Testis (tissue), 2 donors: ENCODE measurements at regions not wholly inside any gene's neighbourhood (a gene's known extent, or its start where the extent isn't known, plus 50 kb on each side); places are given as distances from the start of the nearest gene placed in this dataset.
"Not testable (repeated sequence)": the region's sequence is repeated elsewhere in the genome, so short reads cannot be mapped to it uniquely, and the experiment has no call there.

Experiments used
- DNase-seq: peaks from one replicate; pipeline ENCODE4 v3.0.0-alpha.2; 2019
- H3K27ac ChIP-seq, 2 donors: fragments of 200-600 bp; sonication (generic); one replicate each; pipeline ENCODE4 v1.5.1; 2019
- H3K27me3 ChIP-seq: fragments of 200-600 bp; sonication (generic); one replicate; pipeline ENCODE4 v1.5.1; 2019
- H3K36me3 ChIP-seq: fragments of 200-600 bp; sonication (generic); one replicate; pipeline ENCODE4 v1.5.1; 2017; ENCODE audit warnings: low read depth; ENCODE audit errors: missing control alignments
- H3K4me1 ChIP-seq: fragments of 200-600 bp; sonication (generic); one replicate; pipeline ENCODE4 v1.5.1; 2019
- H3K4me3 ChIP-seq, 2 donors: fragments of 200-600 bp; sonication (generic); one replicate each; pipeline ENCODE4 v1.5.1; 2017 to 2019
- H3K9me3 ChIP-seq: fragments of 200-600 bp; sonication (generic); one replicate; pipeline ENCODE4 v1.5.1; 2017
- CTCF ChIP-seq, 3 experiments: fragments of 450-650 bp in 2 of 3; fragments of 200-600 bp in 1 of 3; sonication (generic) in 1 of 3; IDR thresholded peaks; one replicate each; pipeline ENCODE4 v1.5.1; 2016 to 2019; ENCODE audit warnings: antibody characterized with exemption in 3 of 3, mild to moderate bottlenecking in 2 of 3, moderate library complexity in 1 of 3
- POLR2A ChIP-seq: fragments of 450-650 bp; IDR thresholded peaks from one replicate; pipeline ENCODE4 v1.6.1; 2017; ENCODE audit warnings: antibody characterized with exemption, mild to moderate bottlenecking, moderate library complexity
- WGBS, 2 donors: methylation state at CpG; one replicate each; pipeline ENCODE4 v1.1.5; 2018; 5-methylcytosine and 5-hydroxymethylcytosine counted together
- intact Hi-C: fragments of 100-400 bp; cut with DNase I; formaldehyde crosslinking; loops from one replicate; pipeline ENCODE4 v1.15.1; 2023; ENCODE audit warnings: low total_unique reads

DNA sequence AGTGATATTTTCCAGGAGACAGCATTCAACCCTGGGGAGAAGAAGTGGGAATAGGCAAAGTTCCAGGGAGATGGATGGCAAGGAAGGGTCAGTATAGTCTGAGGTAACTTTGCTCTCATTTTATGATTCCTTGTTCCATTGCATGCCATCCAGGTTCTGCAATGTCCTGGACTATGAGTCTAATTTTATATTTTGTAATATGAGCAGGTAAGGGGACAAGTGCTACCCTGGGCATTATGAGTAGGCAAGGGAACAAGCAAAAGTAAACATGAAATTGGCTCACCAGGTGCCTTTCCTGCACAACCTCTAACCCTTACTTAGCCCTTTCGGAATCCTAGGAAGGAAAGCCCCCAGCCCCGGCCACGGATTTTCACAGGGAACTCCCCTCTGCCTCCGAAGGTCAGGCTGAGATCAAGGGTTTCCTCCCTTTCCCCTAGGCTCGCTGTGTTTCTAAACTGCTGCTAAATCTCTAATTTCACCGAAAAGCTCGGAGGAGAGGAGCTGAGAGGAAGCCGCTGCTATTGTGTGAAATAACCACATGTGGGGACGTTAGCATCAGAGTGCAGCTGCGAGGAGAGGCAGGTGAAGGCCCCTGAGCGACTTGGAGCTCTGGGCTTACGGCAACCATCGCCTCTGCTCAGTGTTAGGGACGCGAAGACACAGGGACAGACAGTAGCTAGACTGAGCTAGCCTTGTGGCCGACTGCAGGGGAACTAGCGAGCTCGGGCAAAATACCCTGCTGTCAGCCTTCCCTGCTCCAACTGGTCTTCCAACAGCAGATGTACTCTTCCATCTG is 194.7 kb downstream of the KDM5D start:
- Histone ChIP-seq H3K4me1 (no peaks in the 10 kb centered on the region), H3K36me3 (no peaks in the 10 kb centered on the region)
- intact Hi-C loops, result no loop called here

DNA sequence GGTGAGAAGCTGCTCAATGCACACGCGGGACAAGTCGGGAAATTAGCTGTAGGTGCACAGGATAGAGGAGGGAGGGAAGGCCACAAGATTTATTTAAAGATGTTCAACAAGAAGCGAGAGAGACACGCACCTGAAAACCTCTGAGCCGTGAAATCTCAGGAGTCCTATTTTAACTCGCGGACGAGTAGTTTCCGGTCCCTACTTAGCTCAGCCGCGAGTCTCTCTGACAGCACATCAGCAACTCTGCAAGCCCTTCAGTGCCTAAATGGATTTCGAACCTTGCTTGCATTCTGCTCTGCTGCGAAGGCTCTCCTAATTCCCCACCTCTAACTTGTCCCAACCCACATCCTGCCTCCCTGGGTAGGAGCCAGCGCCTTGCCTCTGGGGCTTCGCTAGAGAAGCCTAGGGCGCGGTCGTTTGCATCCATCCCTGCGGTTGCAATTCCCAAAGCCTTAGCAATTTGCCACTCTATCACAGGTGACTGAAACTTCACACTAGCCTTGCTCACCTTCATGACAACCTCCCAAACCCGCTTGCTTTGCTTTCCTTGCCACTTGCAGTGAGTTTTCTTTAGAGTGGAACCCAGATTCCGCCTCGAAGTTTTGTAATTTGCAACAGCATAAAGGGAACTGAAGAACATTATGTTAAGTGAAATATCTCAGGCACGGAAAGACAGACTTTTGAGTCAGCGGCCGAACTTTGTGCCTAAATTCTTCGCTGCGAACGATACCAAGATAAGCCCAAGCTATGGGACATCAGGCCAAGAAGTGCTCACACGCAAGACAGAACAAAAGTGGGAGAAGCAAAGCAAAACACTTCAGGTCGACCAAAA is 202.8 kb downstream of the KDM5D start:
- intact Hi-C loops, result no loop called here
- Histone ChIP-seq H3K36me3 (no peaks in the 10 kb centered on the region), H3K27ac (no peak overlapping the region), H3K27me3 (no peaks in the 10 kb centered on the region), H3K9me3 (no peaks in the 10 kb centered on the region), H3K4me3 (no peak overlapping the region), H3K4me1 (no peaks in the 10 kb centered on the region)
- no peak for TF ChIP-seq POLR2A
- no peak for TF ChIP-seq CTCF (IDR thresholded peaks at IDR 0.05)
- 30 to 47% methylated on average over 21 to 30 of the region's 31 CpGs for WGBS, 2 donors
- DNase-seq, result no peak

More for the DNA sequence above, 194.7 kb downstream of the KDM5D start:
- H3K27ac ChIP-seq, result no peak overlapping the region
- DNase-seq, result no peak
- 47 to 51% methylated on average over 3 to 18 of the region's 18 CpGs for WGBS, 2 donors
- H3K4me3 ChIP-seq, result no peak overlapping the region
- H3K9me3 ChIP-seq, result no peaks in the 10 kb centered on the region
- TF ChIP-seq CTCF (IDR thresholded peaks at IDR 0.05) (no peak), POLR2A (no peak)
- H3K27me3 ChIP-seq, result no peaks in the 10 kb centered on the region

DNA sequence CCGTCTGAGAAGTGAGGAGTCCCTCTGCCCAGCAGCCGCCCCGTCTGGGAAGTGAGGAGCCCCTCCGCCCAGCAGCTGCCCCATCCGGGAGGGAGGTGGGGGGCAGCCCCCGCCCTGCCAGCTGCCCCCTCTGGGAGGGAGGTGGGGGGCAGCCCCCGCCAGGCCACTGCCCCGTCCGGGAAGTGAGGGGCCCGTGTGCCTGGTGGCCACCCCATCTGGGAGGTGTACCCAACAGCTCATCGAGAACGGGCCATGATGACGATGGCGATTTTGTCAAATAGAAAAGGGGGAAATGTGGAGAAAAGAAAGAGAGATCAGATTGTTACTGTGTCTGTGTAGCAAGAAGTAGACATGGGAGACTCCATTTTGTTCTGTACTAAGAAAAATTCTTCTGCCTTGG is 208.8 kb downstream of the KDM5D start:
- DNase-seq, H3K27me3 ChIP-seq, H3K27ac ChIP-seq, H3K9me3 ChIP-seq, H3K4me1 ChIP-seq, H3K36me3 ChIP-seq, H3K4me3 ChIP-seq, intact Hi-C loops: not testable (repeated sequence)
- 56 to 72% methylated on average over 3 to 8 of the region's 14 CpGs for WGBS, 2 donors

- Histone ChIP-seq H3K4me3 (no peak overlapping the region), H3K27me3 (no peaks in the 10 kb centered on the region), H3K4me1 (no peaks in the 10 kb centered on the region), H3K36me3 (no peaks in the 10 kb centered on the region), H3K9me3 (no peaks in the 10 kb centered on the region), H3K27ac (no peak overlapping the region)
- TF ChIP-seq CTCF (IDR thresholded peaks at IDR 0.05) (no peak), POLR2A (no peak)
- intact Hi-C loops, result no loop called here
- no peak for DNase-seq
Measured at GRCh38 chrY:19521976-19522375, 222.6 kb downstream of the KDM5D start.

DNA sequence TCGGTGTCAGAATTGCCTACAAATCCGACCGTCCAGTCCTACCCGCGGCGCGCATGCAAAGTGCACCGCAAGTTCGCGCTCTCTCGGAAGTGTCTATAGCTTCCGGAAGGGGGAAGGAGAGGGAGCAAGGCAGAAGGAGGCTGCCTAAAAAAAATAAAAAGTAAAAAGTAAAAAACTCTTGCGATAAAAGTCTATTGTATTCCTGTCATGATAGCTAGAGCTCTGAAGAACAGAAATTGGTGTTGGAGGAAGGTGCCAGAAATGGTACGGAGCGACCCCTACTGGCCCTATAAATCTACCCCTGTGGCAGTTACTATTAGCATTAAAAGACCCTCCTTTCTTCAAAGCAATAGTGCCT is 241.5 kb downstream of the KDM5D start:
- Histone ChIP-seq H3K4me1 (no peaks in the 10 kb centered on the region), H3K36me3 (no peaks in the 10 kb centered on the region), H3K4me3 (no peak overlapping the region), H3K27ac (no peak overlapping the region), H3K9me3 (no peaks in the 10 kb centered on the region), H3K27me3 (no peaks in the 10 kb centered on the region)
- no peak for DNase-seq
- intact Hi-C loops, result no loop called here
- 24 to 25% methylated on average over 12 to 15 of the region's 15 CpGs for WGBS, 2 donors
- no peak for TF ChIP-seq POLR2A
- TF ChIP-seq CTCF (IDR thresholded peaks at IDR 0.05), result no peak
